ENCODE measurements at regions not wholly inside any gene's neighbourhood (a gene's known extent, or its start where the extent isn't known, plus 50 kb on each side); places are given as distances from the start of the nearest gene placed in this dataset.
"Not testable (repeated sequence)": the region's sequence is repeated elsewhere in the genome, so short reads cannot be mapped to it uniquely, and the experiment has no call there.

- DNase-seq (no peak), ATAC-seq (no peak)
- intact Hi-C loops (cut with DNase I, micrococcal nuclease) = no loop called here
These were observed 230.8 kb downstream of the CYLC2 start for GRCh38 chr9:103225702-103226646.

- no peak for DNase-seq
- ATAC-seq = no peak
- intact Hi-C loops (cut with DNase I, micrococcal nuclease) = no loop called here
These were observed 231.5 kb downstream of the CYLC2 start for GRCh38 chr9:103226647-103227013.

GRCh38 chr9:103237571-103238109, 242.5 kb downstream of the CYLC2 start:
- DNase-seq; intact Hi-C loops (cut with DNase I, micrococcal nuclease); ATAC-seq: not testable (repeated sequence)

GRCh38 chr9:103242025-103242424, 246.9 kb downstream of the CYLC2 start:
- DNase-seq (no peak), ATAC-seq (no peak)
- intact Hi-C loops (cut with DNase I, micrococcal nuclease) = no loop called here

DNA sequence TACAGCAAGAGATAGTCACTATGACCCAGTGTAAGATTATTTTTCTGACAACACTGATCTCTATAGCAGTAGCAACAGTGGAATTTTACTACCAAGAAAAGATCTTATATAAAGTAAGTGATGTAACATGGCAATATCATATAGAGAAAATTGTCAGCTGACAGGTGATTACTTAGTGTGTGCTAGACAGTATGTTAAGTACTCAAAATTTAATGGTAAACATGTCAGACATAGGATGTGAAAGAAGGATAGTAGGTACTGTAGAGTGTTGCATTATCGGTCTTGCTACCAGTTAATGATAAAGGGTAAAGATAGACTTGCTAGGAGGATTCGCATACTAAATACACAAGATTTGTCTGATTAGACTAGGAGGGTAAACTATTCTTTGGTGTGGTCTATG, 247.4 kb downstream of the CYLC2 start:
- ATAC-seq = no peak
- intact Hi-C loops (cut with DNase I, micrococcal nuclease) = no loop called here
- no peak for DNase-seq

GRCh38 chr9:103243553-103243952, 248.4 kb downstream of the CYLC2 start:
- ATAC-seq (no peak), DNase-seq (no peak)

DNA sequence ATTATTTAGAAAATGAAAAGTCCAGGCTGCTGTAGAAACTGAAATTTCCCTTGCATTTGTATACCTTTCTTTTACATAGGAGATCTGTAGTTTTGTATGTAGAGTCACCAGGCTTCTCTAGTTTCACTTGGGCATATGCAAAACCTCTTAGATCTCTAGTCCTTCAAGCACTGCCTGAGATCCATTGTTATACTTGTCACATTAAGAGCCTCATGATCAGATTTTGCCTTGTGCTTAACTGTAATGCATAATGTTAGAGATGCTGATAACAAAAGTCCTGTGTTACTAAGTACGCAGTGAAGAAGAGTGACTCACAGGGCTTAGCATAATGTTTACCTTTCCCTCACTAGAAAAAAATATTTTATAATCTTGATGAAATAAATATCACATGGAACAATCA, 250.2 kb downstream of the CYLC2 start:
- DNase-seq (no peak), ATAC-seq (no peak)
- intact Hi-C loops (cut with DNase I, micrococcal nuclease) = no loop called here

More at GRCh38 chr9:103243553-103243952, 248.4 kb downstream of the CYLC2 start:
- intact Hi-C loops (cut with DNase I, micrococcal nuclease) = no loop called here

DNA sequence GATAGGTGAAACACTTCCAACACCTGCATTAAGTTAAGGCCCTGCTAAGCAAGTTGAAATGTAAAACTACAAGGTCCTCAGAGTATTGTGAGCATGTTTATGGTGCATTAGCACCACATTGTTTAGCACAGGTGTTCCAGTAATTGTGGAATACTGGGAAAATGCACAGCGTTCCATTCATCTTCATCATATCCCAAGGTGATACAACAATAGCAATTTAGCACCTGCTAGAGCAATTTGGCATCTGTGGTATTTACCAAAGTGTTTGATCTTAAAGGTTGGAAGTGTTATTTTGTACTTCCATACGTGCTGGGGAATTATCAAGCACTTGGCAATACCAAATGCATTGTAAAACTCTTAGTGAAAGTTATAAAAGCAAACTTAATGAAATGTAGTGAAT, 266.8 kb downstream of the CYLC2 start:
- no peak for DNase-seq
- intact Hi-C loops (cut with DNase I, micrococcal nuclease) = no loop called here
- no peak for ATAC-seq

GRCh38 chr9:103266064-103266463, 270.9 kb downstream of the CYLC2 start:
- DNase-seq = no peak
- no peak for ATAC-seq
- intact Hi-C loops (cut with DNase I, micrococcal nuclease) = no loop called here

DNA sequence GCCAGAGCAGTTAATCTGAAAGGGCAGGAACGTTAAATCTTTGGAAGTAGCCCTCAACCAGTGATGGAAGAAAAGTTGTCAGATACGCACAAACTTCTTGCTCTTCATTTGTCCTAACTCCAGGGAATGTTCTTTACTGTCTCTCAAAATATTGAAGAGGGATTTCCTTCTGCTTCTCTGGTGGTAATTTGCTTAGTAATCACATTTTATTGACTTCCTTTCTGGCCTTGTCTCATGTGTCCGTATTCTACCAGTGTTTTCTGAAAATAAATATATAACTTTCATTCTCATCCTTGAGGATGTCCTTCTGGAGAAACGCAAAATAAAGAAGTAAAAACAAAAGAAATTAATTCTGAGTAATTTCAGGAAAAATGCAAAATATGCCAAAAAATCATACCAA, 282.1 kb downstream of the CYLC2 start:
- no peak for ATAC-seq
- intact Hi-C loops (cut with DNase I, micrococcal nuclease) = no loop called here

DNA sequence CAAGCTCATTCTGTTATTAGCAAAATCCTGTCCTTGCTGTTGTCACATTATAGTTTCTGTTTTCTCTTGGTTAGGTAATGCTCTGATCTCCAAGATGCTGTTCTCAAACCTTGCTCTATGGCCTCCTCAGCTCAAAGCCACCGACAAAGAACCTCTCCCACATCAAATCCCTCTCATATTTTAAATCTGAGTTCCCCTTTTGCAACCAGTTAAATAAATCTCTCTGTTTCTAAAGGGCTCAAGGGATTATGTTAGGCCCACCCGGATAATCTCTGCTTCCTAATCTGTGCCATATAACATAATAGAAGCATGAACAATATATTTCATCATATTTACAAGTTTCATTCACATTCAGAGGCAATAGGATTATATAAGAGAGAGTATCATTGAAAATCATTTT, 286.0 kb downstream of the CYLC2 start:
- ATAC-seq = no peak
- DNase-seq = no peak
- intact Hi-C loops (cut with DNase I, micrococcal nuclease) = no loop called here

More for the DNA sequence above, 282.1 kb downstream of the CYLC2 start:
- DNase-seq = no peak

- ATAC-seq = no peak
- intact Hi-C loops (cut with DNase I, micrococcal nuclease) = no loop called here
- DNase-seq = no peak
These were observed 292.2 kb downstream of the CYLC2 start for GRCh38 chr9:103287361-103287760.

GRCh38 chr9:103296189-103296588, 301.1 kb downstream of the CYLC2 start:
- DNase-seq = no peak
- intact Hi-C loops (cut with DNase I, micrococcal nuclease) = no loop called here

GRCh38 chr9:103301051-103301450, 305.9 kb downstream of the CYLC2 start:
- intact Hi-C loops (cut with DNase I, micrococcal nuclease) = no loop called here

More at GRCh38 chr9:103296189-103296588, 301.1 kb downstream of the CYLC2 start:
- no peak for ATAC-seq

DNA sequence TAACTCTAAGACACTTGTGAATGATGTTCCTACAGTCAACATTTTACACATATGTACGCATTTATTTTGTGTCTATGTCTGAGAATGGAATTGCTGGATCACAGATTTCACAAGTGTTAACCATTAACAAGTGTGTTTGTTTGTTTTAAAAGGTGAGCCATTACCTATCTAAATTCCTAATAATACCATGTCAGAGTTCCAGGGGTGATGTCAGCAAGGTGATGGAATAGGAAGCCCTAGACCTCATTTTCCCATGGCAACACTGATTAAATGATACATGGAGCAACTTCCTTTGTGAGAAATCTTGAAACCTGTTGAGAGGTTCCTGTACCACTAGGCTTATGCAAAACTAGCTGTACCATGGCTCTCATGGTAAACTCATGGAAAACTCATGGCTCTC, 309.7 kb downstream of the CYLC2 start:
- ATAC-seq = no peak
- DNase-seq = no peak
- intact Hi-C loops (cut with DNase I, micrococcal nuclease) = no loop called here

More at GRCh38 chr9:103301051-103301450, 305.9 kb downstream of the CYLC2 start:
- DNase-seq (no peak), ATAC-seq (no peak)

DNA sequence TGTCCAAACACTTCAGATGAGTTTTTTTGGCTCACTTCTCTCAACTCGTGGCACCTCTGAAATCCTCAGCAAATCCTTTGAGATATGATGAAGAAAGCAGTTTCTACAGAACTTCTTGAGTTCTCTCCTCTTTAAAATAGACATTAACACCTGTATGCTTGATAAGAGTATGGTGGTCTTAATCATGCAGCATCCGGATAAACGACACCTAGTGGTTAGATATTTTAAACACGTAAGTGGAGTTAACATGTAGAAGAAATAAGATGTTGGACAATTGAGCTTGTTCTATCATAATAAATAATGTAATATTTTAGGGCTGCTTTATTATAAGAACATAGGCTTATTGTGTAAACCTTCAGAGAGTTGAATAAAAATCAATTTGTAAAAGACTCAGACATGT, 324.8 kb downstream of the CYLC2 start:
- intact Hi-C loops (cut with DNase I, micrococcal nuclease) = no loop called here
- no peak for ATAC-seq
- no peak for DNase-seq

GRCh38 chr9:103323699-103324098, 328.6 kb downstream of the CYLC2 start:
- no peak for DNase-seq
- intact Hi-C loops (cut with DNase I, micrococcal nuclease) = no loop called here
- ATAC-seq = no peak

- ATAC-seq = no peak
- DNase-seq = no peak
- intact Hi-C loops (cut with DNase I, micrococcal nuclease) = no loop called here
These were observed 340.3 kb downstream of the CYLC2 start for GRCh38 chr9:103335461-103335860.

- intact Hi-C loops (cut with DNase I, micrococcal nuclease) = no loop called here
- no peak for ATAC-seq
- no peak for DNase-seq
These were observed 359.9 kb downstream of the CYLC2 start for GRCh38 chr9:103355000-103355399.

- intact Hi-C loops (cut with DNase I, micrococcal nuclease); DNase-seq; ATAC-seq: not testable (repeated sequence)
These were observed 362.8 kb downstream of the CYLC2 start for GRCh38 chr9:103357980-103358379.
